Limb (tissue), 2 donors: ENCODE measurements at regions not wholly inside any gene's neighbourhood (a gene's known extent, or its start where the extent isn't known, plus 50 kb on each side); places are given as distances from the start of the nearest gene placed in this dataset.
"Not testable (repeated sequence)": the region's sequence is repeated elsewhere in the genome, so short reads cannot be mapped to it uniquely, and the experiment has no call there.

Source experiments
- DNase-seq, 2 donors: peaks; one replicate each; pipeline ENCODE4 v3.0.0-alpha.2; 2016; ENCODE audit errors: extremely low spot score in 2 of 2

- DNase-seq: no peak
Measured at GRCh38 chr13:70523622-70524021, 415.4 kb upstream of the KLHL1 start.

- no peak for DNase-seq
Measured at GRCh38 chr13:70520275-70521036, 412.2 kb upstream of the KLHL1 start.

- DNase-seq: no peak
Measured at GRCh38 chr13:70518081-70518480, 409.8 kb upstream of the KLHL1 start.

- no peak for DNase-seq
Measured at GRCh38 chr13:70516226-70516625, 408.0 kb upstream of the KLHL1 start.

- DNase-seq: not testable (repeated sequence)
Measured at GRCh38 chr13:70511861-70512417, 403.7 kb upstream of the KLHL1 start.

- DNase-seq: no peak
Measured at GRCh38 chr13:70505809-70506208, 397.6 kb upstream of the KLHL1 start.

GRCh38 chr13:70502944-70503343 lies 394.7 kb upstream of the KLHL1 start:
- no peak for DNase-seq

GRCh38 chr13:70490320-70490935 lies 382.2 kb upstream of the KLHL1 start:
- DNase-seq: no peak

- no peak for DNase-seq
Measured at GRCh38 chr13:70484931-70485330, 376.7 kb upstream of the KLHL1 start.

- no peak for DNase-seq
Measured at GRCh38 chr13:70483599-70484276, 375.5 kb upstream of the KLHL1 start.

GRCh38 chr13:70473907-70474306 lies 365.7 kb upstream of the KLHL1 start:
- DNase-seq: no peak

- DNase-seq: no peak
Measured at GRCh38 chr13:70469077-70469476, 360.8 kb upstream of the KLHL1 start.

- no peak for DNase-seq
Measured at GRCh38 chr13:70457474-70457873, 349.2 kb upstream of the KLHL1 start.

GRCh38 chr13:70448820-70449219 lies 340.6 kb upstream of the KLHL1 start:
- no peak for DNase-seq

GRCh38 chr13:70432276-70432805 lies 324.1 kb upstream of the KLHL1 start:
- DNase-seq: no peak

- peak in 1 of 2 donors; percentile 7 for DNase-seq
Measured at GRCh38 chr13:70430256-70430655, 322.0 kb upstream of the KLHL1 start.

GRCh38 chr13:70424928-70425327 lies 316.7 kb upstream of the KLHL1 start:
- no peak for DNase-seq

GRCh38 chr13:70424428-70424827 lies 316.2 kb upstream of the KLHL1 start:
- no peak for DNase-seq

- no peak for DNase-seq
Measured at GRCh38 chr13:70415136-70415535, 306.9 kb upstream of the KLHL1 start.

- DNase-seq: no peak
Measured at GRCh38 chr13:70408865-70409264, 300.6 kb upstream of the KLHL1 start.

- no peak for DNase-seq
Measured at GRCh38 chr13:70407486-70407885, 299.2 kb upstream of the KLHL1 start.

- no peak for DNase-seq
Measured at GRCh38 chr13:70405266-70405665, 297.0 kb upstream of the KLHL1 start.
